Kidney (tissue), 13 donors: ENCODE measurements at regions not wholly inside any gene's neighbourhood (a gene's known extent, or its start where the extent isn't known, plus 50 kb on each side); places are given as distances from the start of the nearest gene placed in this dataset.

Experiments used
- DNase-seq, 5 donors: peaks; one replicate each; pipeline ENCODE4 v3.0.0-alpha.2; 2013 to 2020
- FAIRE-seq: peaks from 2 replicates; lab custom pipeline; 2012; peaks lifted over from hg19 to GRCh38; lab: Jason Lieb, UNC
- H3K27ac ChIP-seq, 2 donors: one replicate each; pipeline ENCODE4 v1.7.0; 2013; ENCODE audit warnings: low read depth in 2 of 2, low read length in 2 of 2, inconsistent platforms in 1 of 2
- H3K27me3 ChIP-seq: one replicate; pipeline ENCODE4 v1.7.1; 2013; ENCODE audit warnings: low read length, inconsistent platforms; ENCODE audit not compliant: control insufficient read depth, insufficient read depth
- H3K36me3 ChIP-seq, 3 donors: one replicate each; pipeline versions ENCODE4 v1.7.0 to v1.7.1; 2013; ENCODE audit warnings: low read length in 3 of 3, control low read depth in 1 of 3, inconsistent platforms in 1 of 3; ENCODE audit not compliant: insufficient read depth in 3 of 3, control insufficient read depth in 2 of 3
- H3K4me1 ChIP-seq, 3 donors: one replicate each; pipeline versions ENCODE4 v1.7.0 to v1.7.1; 2013; ENCODE audit warnings: low read length in 3 of 3, inconsistent platforms in 1 of 3, low read depth in 1 of 3; ENCODE audit not compliant: control insufficient read depth in 2 of 3, insufficient read depth in 2 of 3
- H3K4me3 ChIP-seq, 3 donors: one replicate each; pipeline versions ENCODE4 v1.7.0 to v1.8.1; 2013; ENCODE audit warnings: low read length in 3 of 3, control low read depth in 1 of 3, inconsistent platforms in 1 of 3
- H3K9ac ChIP-seq, 3 donors: one replicate each; pipeline versions ENCODE4 v1.7.0 to v1.7.1; 2013; ENCODE audit warnings: low read length in 3 of 3, control low read depth in 1 of 3, inconsistent platforms in 1 of 3
- H3K9me3 ChIP-seq, 3 donors: one replicate each; pipeline versions ENCODE4 v1.7.0 to v1.7.1; 2013; ENCODE audit warnings: low read length in 3 of 3, control low read depth in 1 of 3, inconsistent platforms in 1 of 3; ENCODE audit not compliant: control insufficient read depth in 2 of 3, insufficient read depth in 1 of 3
- intact Hi-C: fragments of 100-400 bp; cut with DNase I; formaldehyde crosslinking; loops from one replicate; pipeline ENCODE4 v1.11.1; 2022
- TF ChIP-seq, protein P1 (sequence below): IDR thresholded peaks from 3 replicates; pipeline ENCODE4 v1.5.1; 2012; ENCODE audit warnings: mild to moderate bottlenecking, moderate library complexity, borderline replicate concordance; ENCODE audit not compliant: insufficient read depth; ENCODE audit errors: extremely low read depth
- donor health status: control.
- donor health status: control.
- donor health status: control.
- donor health status: control.
- donor health status: control.
- donor health status: DM: yes; HTN: yes; CAD: no.
- donor health status: Normal renal cell carcinoma (clear cell type).

DNA sequence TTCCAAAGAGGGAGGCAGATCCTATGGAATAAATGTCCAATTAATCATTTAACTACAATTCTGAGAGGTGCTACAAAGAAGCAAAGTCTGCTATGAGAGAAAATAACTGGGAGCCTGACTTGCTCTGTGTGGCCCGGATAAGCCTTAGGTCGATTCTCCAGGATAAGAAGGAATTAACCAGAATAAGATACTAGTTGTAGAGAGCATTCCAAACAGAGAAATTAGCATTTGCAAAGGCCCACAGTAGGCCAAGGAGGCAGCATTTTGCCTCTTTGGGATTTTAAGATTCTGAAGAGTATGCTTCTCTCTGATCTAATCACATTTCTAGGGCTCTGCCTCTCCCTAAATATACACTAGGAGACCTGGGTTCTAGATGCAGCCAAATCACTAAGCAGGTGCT is 113.7 kb downstream of the SNX19 start:
- Histone ChIP-seq H3K36me3 (no peaks in the 10 kb centered on the region), H3K4me3 (no peak overlapping the region), H3K27ac (no peak overlapping the region), H3K27me3 (no peaks in the 10 kb centered on the region), H3K9ac (no peak overlapping the region), H3K9me3 (no peaks in the 10 kb centered on the region), H3K4me1 (peaks cover 7 to 11% (median 8%) of the 10 kb centered on the region in 3 donors)
- no peak for FAIRE-seq
- intact Hi-C loops = no loop called here
- TF ChIP-seq, protein P1, sequence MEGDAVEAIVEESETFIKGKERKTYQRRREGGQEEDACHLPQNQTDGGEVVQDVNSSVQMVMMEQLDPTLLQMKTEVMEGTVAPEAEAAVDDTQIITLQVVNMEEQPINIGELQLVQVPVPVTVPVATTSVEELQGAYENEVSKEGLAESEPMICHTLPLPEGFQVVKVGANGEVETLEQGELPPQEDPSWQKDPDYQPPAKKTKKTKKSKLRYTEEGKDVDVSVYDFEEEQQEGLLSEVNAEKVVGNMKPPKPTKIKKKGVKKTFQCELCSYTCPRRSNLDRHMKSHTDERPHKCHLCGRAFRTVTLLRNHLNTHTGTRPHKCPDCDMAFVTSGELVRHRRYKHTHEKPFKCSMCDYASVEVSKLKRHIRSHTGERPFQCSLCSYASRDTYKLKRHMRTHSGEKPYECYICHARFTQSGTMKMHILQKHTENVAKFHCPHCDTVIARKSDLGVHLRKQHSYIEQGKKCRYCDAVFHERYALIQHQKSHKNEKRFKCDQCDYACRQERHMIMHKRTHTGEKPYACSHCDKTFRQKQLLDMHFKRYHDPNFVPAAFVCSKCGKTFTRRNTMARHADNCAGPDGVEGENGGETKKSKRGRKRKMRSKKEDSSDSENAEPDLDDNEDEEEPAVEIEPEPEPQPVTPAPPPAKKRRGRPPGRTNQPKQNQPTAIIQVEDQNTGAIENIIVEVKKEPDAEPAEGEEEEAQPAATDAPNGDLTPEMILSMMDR = no peak
- DNase-seq = no peak

DNA sequence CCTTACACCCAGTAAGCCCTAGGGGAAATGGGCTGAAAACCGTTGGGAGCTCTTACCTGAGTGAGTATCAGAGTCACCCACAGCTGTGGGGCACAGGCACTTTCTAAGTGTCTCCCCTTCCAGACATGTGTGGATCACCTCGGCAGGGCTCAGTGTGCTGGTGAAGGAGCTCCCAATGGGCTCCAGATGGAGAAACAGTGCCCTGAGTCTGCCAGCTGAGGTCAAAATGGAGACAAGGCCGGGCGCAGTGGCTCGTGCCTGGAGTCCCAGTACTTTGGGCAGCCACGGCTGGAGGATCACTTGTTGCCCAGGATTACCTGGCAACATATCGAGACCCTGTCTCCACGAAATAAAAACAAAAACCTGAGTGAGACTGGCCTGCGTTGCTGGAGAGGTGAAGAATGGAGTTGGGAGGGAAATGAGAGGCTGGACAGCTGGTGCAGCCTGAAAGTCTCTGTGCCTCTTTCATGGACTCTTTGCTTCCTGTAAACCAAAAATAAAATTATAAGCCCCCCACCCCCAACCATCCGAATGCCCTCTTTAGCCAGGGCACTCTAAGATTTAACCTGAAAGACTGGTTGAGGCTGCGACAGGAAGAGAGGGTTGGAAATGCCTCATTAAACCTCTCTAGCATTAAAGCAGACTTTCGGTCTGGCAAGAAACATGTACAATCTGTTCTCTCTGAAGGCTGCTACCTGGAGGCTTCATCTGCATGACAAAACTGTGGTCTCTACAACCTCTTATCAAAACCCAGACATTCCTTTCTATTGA is 111.8 kb downstream of the SNX19 start:
- Histone ChIP-seq H3K4me1 (peaks cover 7 to 11% (median 8%) of the 10 kb centered on the region in 3 donors), H3K4me3 (no peak overlapping the region), H3K9ac (peak overlapping the region in 1 of 3 donors; percentile 48), H3K36me3 (no peaks in the 10 kb centered on the region), H3K27me3 (no peaks in the 10 kb centered on the region), H3K27ac (peak overlapping the region; percentile 23 to 66), H3K9me3 (no peaks in the 10 kb centered on the region)
- DNase-seq (peak in 4 of 5 donors; percentile 56 to 81 (median 78)), FAIRE-seq (no peak)
- TF ChIP-seq, protein P1 = no peak
- intact Hi-C loops = no loop called here

DNA sequence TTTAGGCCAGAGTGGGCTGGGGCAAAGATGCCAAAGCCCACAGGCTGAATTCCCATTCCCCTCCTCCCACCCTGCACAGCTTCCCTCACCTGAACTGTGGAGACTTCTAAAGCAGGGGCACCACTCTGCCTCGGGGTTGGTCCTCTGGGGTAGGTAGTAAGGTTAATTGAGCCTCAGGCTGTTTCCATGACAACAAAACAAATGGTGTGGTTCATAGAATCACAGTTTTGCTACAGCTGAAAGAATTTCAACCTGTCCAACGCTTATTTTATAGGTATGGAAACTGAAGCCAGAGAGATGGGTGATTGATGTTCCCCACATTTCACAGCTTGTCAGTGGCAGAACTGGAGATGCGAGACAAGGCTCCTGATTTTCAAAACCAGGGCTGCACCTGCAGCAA is 109.5 kb downstream of the SNX19 start:
- TF ChIP-seq, protein P1 = no peak
- Histone ChIP-seq H3K27me3 (no peaks in the 10 kb centered on the region), H3K27ac (no peak overlapping the region), H3K36me3 (no peaks in the 10 kb centered on the region), H3K4me1 (peaks cover 4 to 11% (median 5%) of the 10 kb centered on the region in 3 donors), H3K4me3 (no peak overlapping the region), H3K9me3 (no peaks in the 10 kb centered on the region), H3K9ac (no peak overlapping the region)
- FAIRE-seq (no peak), DNase-seq (peak in 4 of 5 donors; percentile 73 to 92 (median 85))
- intact Hi-C loops = no loop called here

DNA sequence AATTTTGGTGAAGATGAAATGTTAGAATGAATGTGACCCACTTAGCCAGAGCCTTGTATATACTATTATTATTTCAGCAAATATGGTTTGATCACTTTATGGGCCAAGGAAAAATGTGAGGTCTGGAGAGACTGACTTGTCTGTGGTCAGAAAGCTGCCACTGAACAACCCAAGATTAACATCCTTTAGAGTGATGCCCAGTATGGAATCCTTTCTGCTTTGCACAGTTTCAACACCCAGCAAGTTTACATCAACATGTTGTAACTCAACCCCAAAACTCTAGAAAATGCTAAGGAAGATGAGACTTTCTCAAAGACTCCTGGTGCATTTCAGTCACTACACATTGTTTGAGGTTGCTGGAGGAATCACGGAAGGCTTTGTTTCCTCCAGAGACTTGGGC is 107.7 kb downstream of the SNX19 start:
- no peak overlapping the region for H3K27ac ChIP-seq
- no peak for FAIRE-seq
- no peak for DNase-seq
- no peaks in the 10 kb centered on the region for H3K27me3 ChIP-seq
- no peaks in the 10 kb centered on the region for H3K36me3 ChIP-seq
- intact Hi-C loops = no loop called here
- no peaks in the 10 kb centered on the region for H3K9me3 ChIP-seq
- H3K9ac ChIP-seq = no peak overlapping the region
- TF ChIP-seq, protein P1 = no peak
- no peak overlapping the region for H3K4me3 ChIP-seq
- H3K4me1 ChIP-seq = peaks cover 4 to 8% (median 5%) of the 10 kb centered on the region in 3 donors
